Spleen (tissue), 7 donors: ENCODE measurements at regions not wholly inside any gene's neighbourhood (a gene's known extent, or its start where the extent isn't known, plus 50 kb on each side); places are given as distances from the start of the nearest gene placed in this dataset.

Source experiments
- POLR2A ChIP-seq, 3 donors: fragments of 450-650 bp; IDR thresholded peaks; one replicate each; pipeline ENCODE4 v1.5.1; 2017; ENCODE audit warnings: antibody characterized with exemption in 3 of 3, mild to moderate bottlenecking in 1 of 3
- POLR2AphosphoS5 ChIP-seq, 3 donors: sonication (generic); formaldehyde crosslinking; IDR thresholded peaks; one replicate each; pipeline ENCODE4 v1.5.1; 2017; ENCODE audit warnings: antibody characterized with exemption in 3 of 3
- TF ChIP-seq, protein P1 (sequence below), 11 experiments: fragments of 200-600 bp in 7 of 11; fragments of 450-650 bp in 4 of 11; sonication (generic) in 4 of 11; IDR thresholded peaks in 8 of 11; conservative IDR thresholded peaks in 3 of 11; 1 replicate in 7 of 11; 2 replicates in 4 of 11; pipeline versions ENCODE4 v1.4.0 to v1.8.0; 2016 to 2021; ENCODE audit warnings: antibody characterized with exemption in 11 of 11, inconsistent platforms in 4 of 11, mild to moderate bottlenecking in 1 of 11
- donor health status: DM: no; HTN: no; CAD: no; lungs with moderate emphysema.
- donor health status: DM: no; HTN: no; CAD: no.
- donor health status: DM: no; HTN: no; CAD: no.

DNA sequence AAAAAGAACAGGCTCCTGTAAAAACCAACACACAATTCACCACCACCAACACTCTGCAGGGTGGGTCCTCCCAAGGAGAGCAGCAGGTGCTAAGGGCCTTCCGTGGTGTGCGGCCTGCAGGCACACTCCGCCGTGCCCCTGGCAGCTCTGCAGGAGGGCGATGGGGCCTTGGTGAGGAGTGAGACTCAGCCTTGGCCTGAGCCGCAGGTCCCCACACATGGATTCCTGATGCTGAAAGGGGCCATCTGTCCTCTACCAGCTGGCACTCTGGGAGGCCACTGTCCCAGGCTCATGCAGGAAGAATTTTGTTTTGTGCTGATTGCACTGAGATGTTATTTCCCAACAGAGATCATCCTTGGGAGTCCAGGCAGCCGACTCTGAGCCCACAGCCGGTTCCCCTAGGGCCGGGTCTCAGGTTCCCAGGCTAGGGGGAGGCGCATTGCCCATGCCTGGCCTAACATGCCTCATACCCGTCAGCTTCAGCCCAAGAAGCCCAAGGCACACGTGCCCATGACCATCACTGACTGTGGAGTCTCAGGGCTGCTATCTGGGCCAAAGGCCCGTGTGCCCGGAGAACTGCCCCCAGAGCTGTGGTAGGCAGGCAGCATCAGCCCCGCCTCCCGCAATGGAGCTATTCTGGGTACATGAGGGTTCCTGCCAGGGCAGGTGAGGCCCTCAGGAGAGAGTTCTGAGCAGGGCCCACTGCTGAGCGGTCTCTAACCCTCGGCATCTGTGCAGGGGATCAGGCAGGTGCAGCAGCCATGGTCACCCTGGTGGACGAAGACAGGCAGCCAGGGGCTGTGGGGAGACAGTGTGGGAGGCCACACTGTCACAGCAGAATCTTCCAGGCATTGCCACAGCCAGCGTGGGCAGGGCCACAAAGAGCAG is 97.9 kb upstream of the ZNF469 start:
- TF ChIP-seq, protein P1, sequence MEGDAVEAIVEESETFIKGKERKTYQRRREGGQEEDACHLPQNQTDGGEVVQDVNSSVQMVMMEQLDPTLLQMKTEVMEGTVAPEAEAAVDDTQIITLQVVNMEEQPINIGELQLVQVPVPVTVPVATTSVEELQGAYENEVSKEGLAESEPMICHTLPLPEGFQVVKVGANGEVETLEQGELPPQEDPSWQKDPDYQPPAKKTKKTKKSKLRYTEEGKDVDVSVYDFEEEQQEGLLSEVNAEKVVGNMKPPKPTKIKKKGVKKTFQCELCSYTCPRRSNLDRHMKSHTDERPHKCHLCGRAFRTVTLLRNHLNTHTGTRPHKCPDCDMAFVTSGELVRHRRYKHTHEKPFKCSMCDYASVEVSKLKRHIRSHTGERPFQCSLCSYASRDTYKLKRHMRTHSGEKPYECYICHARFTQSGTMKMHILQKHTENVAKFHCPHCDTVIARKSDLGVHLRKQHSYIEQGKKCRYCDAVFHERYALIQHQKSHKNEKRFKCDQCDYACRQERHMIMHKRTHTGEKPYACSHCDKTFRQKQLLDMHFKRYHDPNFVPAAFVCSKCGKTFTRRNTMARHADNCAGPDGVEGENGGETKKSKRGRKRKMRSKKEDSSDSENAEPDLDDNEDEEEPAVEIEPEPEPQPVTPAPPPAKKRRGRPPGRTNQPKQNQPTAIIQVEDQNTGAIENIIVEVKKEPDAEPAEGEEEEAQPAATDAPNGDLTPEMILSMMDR (IDR thresholded peaks at IDR 0.05 in 8 of 11, conservative IDR thresholded peaks at IDR 0.05 in 3 of 11), result no peak
- TF ChIP-seq POLR2A (IDR thresholded peaks at IDR 0.05) (no peak), POLR2AphosphoS5 (IDR thresholded peaks at IDR 0.05) (no peak)
